Suprapubic skin (tissue), 3 donors: ENCODE measurements at regions not wholly inside any gene's neighbourhood (a gene's known extent, or its start where the extent isn't known, plus 50 kb on each side); places are given as distances from the start of the nearest gene placed in this dataset.

ENCODE experiments used
- CTCF ChIP-seq, 2 donors: fragments of 200-600 bp in 1 of 2; fragments of 450-650 bp in 1 of 2; sonication (generic) in 1 of 2; IDR thresholded peaks; one replicate each; pipeline ENCODE4 v1.5.1; 2016 to 2019; ENCODE audit warnings: antibody characterized with exemption in 2 of 2, mild to moderate bottlenecking in 1 of 2, moderate library complexity in 1 of 2
- POLR2AphosphoS5 ChIP-seq, 3 donors: sonication (generic); formaldehyde crosslinking; IDR thresholded peaks; one replicate each; pipeline ENCODE4 v1.6.1; 2017; ENCODE audit warnings: antibody characterized with exemption in 3 of 3

- no peak for TF ChIP-seq CTCF (IDR thresholded peaks at IDR 0.05)
- no peak for TF ChIP-seq POLR2AphosphoS5 (IDR thresholded peaks at IDR 0.05)
These were observed 1247.1 kb upstream of the NXPH2 start for GRCh38 chr2:140027320-140027719.
